GM21737 (cell line): ENCODE measurements at regions not wholly inside any gene's neighbourhood (a gene's known extent, or its start where the extent isn't known, plus 50 kb on each side); places are given as distances from the start of the nearest gene placed in this dataset.

Source experiments
- ATAC-seq: cut with Tn5 transposase; IDR thresholded peaks from one replicate; pipeline ENCODE4 v1.9.1; 2021; ENCODE audit warnings: mild to moderate bottlenecking, moderate library complexity; ENCODE audit not compliant: unreplicated experiment

DNA sequence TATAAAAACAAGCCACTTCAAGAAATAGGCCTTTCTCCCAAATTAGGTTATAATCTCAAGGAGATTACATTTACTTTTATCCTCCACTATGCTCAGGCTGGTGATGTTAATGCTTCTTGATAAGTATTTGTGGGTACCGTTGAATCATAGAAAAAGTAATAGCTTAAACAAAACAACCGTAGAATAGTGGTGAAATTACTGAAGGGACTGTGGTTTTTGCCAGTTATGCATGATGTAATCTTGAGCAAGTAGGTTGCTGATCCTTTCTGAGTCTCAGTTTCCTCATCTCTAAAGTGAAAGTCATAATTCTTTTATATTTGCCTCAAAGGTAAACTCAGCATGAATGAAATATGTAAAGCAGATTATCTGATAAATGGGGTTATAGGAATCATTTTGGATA lies 187.3 kb upstream of the JAG1 start:
- ATAC-seq: no peak

DNA sequence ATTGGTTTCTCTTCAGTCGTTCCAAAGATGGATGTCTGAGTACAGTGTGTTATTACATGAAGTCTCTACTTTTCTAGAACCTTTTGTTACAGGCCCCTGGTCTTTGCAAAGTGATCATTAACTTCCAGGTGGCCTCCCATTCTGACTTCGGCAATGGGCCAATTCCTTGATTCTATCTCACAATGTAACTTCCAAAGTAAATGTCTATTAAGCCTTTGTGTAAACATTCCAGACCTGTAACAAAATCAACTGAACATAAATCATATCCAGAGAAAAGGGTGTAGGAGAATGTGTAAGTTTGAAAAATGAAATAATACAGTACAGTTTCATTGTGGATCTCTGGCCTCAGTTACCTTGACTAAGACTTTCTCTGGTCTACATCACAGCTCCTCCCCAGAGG lies 187.8 kb upstream of the JAG1 start:
- ATAC-seq: no peak

DNA sequence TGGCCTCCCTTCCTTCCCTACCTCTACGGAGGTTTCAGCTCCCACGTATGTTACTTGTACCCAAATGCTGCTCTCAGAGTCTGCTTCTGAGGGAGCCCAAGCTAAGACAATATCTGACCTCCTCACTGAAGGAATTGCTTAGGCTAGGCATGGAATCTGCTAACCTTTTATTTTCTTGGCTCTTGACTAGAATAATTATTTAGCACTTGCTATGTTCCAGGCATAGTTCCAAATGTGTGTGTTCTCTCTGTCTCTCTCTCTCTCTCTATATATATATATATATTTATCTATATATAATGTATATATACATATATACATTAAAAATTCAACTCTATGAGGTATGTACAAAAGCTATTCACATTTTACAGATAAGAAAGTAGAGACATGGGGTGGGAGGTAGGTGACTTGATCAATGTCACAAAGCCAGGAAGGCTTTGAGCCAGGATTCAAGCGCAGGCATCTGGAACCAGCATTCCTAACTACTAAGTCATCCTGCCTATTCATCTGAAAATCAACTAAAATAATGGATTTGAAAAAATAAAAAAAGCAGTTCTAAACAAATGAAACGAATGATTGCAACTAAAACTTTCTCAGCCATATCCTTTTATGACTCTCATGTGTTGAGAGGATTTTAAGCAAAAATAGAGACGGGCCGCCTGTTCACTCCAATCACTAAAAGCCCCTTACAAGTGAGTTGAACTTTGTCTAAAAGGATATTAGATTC lies 189.7 kb upstream of the JAG1 start:
- ATAC-seq: no peak

DNA sequence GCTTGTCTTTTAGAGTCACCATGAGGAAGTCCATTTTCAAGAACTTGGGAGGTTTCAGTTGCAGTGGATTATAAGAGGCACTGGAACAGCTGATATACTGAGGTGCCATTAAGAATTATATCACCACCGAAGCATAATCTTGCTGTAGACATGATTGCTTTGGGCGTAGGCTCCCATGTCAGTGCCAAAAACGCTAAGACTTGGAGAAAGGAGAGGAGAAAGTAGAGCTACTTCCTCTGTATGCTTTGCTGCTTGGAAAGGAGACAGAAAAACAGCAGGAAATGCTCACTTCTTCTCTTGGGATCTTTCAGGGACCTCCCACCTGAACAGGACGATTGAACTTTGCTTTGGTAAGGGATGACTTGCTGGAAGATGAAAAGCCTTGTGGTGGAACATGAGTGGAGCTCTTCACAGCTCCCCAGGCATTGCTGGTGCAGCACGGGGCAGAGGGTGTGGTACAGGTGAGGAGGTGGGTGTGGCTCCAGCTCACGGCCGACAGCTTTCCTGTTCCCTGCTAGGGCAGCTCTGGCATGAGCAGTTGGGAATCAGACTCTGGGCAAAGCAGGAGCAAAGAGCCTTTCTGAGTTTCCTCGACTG lies 190.4 kb upstream of the JAG1 start:
- no peak for ATAC-seq

DNA sequence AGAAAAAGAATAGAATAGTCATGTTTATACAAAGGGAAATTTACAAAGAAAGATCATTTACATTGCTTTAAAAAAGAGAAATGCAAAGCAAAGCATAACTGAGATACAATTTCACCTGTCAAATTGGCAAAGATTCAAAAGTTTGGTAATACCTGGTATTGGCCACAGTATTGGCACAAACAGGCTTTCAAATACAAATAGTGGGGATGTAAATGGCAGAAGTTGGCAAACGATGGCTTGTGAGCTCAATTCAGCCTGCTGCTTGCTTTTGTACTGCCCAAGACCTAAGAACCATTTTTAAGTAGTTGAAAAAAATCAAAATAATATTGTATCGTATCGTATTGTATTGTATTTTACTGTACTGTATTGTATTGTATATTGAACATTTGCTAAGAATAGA lies 194.5 kb upstream of the JAG1 start:
- no peak for ATAC-seq

DNA sequence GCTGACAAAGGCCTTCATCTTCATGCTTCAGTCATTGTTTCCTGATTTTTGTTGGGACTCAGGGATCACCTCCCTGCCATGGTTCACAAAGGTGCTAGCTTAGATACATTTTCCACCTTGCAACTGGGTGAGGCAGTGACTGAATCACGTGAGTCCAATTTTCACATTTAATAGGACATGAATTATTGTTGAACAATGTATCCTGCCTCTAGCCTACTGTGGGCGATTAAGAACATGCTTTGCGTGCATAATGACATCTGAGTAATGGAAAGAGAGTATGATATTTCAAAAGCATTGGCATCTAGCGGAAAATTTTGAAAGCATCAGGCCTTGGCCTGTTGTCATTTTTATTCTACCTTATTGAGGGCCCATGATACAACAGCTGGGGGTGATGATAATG lies 199.2 kb upstream of the JAG1 start:
- ATAC-seq: no peak

DNA sequence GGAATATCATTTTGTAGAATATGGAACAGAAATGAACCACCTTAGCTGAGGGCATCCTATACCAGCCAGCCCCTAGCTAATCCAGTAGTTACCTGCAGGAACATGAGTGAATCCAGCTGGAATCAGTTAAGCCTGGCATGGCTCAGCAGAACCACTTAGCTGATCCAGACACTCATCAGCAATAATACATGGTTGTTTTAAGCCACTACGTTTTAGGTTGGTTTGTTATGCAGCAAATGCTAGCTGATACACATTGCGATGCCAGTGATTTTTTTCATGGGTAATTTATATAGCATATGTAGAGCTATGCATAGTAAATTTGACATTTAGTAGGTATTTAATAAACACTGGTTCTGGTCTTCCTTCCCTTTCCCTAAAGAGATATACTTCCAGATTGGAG lies 201.9 kb upstream of the JAG1 start:
- no peak for ATAC-seq

DNA sequence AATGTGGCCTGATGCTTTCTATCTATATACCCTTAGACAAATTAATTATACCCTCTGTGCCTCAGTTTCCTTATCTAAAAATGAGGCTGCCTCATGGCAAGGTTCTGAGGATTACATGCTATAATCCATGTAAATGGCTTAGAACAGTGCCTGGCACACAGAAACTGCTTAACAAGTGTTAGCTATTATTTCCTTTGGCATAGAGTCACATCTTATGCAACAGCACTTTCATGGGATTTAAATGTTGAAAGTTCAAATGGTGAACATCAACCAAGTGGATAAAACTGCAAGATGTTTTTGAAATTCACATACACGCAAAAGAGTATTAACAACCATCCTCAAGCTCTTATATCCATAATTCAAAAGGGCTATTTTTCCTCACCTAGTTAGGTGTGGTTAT lies 202.8 kb upstream of the JAG1 start:
- ATAC-seq: no peak

DNA sequence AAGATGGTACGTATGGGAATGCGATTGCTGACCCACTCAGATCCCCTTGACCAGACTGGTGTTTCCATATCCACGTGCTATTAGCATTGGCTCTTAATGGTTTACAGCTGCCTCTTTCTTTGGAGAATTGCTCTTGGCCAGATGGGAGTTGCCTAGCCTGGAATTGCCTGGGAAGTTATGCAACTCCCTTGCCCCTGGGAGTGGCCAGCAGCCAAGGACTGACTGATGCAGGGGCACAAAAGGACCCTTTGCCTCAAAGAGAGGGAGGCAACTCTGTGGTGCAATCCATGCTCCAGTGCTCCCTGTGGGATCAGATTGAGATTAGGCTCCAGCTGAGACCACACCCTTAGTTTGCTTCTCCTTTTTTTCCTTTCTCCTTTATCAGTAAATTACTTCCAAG lies 203.5 kb upstream of the JAG1 start:
- no peak for ATAC-seq

DNA sequence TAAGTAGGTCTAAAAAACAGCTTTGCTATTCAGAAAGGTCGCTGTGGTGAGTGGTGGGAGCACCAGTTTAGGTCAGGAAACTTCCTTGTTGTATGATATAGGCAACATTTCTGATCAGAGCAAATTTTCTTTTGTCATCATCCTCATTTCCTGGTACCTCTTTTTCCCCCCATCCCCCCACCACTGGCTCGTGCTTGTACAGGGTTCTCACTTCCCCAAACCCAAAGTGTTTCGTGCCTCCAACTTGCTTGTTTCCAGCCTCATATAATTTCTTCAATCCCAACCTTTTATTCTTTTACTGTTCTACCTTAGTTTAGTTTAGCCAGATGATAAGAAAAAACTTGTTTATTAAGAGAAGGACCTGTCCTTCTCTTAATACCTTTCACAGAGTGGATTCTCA lies 209.4 kb upstream of the JAG1 start:
- no peak for ATAC-seq

DNA sequence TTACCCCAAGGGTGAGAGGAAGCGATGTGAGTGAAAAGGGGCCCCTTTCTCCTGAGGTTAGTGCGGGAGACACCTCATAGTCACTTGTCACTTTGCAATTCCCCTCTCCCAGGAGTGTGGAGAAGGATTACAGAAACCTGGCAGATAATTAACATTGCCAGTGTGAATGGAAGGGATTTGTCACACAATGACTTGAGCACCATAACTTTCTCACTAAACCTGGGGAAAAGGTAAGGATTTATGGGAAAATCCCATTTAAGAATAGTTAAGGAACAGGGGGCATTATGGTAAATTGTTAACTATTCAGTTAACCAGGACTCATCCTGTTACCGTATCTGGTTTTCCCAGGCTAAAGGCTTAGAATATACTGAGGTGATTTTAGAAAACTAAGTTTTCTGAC lies 219.5 kb upstream of the JAG1 start:
- ATAC-seq: no peak

DNA sequence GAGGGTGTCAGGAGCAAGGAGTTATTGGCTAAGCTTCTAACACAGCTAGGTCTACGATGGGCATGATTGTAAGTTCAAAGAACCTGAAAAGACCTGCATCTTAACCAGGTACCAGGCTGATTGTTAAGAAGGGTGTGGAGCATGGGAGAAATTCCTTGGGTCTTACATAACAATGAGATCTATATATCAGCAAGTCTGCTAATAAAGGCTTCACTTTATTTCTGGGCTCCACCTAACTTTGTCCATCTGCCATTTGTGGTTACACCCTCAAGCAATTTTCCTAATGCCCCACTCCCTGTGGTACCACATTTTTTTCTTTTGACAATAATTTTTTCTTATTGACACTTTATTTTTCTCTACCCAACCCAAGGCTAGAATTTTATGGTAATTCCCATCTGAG lies 223.5 kb upstream of the JAG1 start:
- ATAC-seq: no peak

DNA sequence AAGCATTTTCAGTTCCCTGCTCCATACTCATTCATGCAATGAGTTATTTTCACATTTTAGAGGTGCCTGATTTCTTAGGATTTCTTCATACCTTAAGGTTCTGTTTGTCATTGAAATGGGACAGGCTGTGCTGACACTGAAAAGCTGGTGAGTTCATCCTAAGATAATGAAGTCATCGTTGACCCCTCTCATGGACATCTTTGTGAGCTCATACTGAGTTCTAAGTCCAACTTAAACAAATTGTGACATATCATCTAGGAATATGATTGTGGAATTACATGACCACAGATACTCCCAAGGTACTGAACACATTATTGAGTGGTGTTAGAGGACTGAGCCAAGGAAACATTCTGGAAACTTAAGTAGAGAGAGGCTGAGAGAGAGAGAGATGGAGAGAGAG lies 224.8 kb upstream of the JAG1 start:
- no peak for ATAC-seq

DNA sequence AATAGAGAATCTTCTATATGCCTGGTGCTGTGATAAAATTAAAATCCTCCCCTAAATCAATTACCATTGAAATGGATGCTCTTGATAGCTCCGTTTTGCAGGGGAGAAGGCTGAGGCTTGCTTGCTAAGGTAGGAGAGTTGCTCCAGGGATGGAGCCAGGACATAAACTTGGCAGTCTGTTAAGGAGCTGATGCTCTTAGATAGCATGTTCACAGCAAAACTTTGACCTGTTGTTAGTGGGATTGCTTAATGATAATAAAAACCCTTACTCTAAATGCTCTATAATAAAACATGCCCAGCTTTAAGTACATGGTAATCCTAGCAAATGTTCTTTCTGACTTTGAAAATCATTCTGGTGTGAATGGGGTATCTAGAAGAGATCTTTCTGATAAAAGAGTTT lies 228.4 kb upstream of the JAG1 start:
- no peak for ATAC-seq

DNA sequence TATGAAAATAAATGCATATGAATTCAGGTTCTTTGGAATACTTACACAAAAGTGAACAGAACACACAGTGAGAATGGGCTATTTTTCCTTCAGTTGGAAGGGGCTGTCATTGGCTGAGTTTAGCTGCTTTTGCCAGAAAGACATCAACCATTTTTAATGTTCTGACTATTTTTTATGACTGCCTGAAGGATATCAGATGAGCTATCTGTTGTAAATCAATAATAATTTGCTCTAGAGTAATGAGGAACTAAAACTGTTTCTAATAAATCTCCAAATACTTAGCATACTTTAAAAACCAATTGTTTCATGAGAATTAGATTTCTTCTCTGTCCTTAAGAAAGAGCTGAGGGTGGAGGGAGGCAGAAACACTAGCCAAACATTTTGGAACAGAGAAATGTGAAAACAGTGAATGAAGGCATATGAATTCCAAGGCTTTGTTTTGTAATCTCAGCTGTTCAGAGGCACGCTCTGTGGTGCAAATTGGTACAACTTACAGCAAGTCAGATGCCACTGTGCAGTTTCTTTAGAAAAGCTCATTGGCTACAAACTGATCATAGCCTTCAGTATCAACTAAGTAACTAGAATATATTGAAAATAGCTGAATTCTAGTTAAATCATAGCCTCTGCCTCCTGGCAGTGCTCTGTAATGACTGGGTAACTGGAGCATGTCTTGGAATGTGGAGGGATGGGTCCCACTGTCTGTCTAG lies 228.9 kb upstream of the JAG1 start:
- ATAC-seq: no peak

DNA sequence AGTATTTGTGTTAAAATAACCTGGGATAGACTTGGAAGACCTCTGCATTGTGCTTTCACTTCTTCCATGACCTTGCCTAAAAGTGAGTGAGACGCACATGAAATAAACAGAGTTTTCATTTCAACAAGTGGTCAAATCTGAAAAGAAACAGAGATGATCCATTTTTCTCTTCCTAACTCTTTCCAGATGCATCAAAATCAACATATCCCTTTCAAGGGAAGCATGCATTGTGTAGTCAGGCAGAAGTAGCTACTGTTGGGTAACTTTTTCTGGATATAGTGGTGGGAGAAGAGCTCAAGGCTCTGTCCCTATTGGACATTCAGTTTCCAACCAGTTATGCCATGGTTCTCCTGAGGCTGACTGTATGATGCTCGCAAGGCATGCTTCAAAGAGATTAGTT lies 233.0 kb upstream of the JAG1 start:
- no peak for ATAC-seq

DNA sequence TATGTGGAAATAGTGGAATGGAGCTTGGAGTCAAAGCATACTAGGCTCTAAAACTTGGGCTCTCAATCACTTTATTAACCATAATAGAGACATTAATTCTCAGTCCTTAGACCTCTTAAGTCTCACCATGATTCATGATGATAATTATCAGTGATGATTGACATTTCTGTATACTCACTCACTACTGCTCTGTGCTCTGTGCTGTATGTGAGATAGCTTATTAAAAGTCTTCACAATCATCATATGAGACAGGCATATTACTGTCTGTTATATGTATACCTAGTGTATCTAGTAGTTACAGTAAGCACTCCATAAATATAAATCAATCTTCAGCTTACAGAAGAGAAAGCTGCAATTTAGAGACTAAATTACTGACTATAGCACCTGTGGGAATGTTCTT lies 236.0 kb upstream of the JAG1 start:
- ATAC-seq: no peak

DNA sequence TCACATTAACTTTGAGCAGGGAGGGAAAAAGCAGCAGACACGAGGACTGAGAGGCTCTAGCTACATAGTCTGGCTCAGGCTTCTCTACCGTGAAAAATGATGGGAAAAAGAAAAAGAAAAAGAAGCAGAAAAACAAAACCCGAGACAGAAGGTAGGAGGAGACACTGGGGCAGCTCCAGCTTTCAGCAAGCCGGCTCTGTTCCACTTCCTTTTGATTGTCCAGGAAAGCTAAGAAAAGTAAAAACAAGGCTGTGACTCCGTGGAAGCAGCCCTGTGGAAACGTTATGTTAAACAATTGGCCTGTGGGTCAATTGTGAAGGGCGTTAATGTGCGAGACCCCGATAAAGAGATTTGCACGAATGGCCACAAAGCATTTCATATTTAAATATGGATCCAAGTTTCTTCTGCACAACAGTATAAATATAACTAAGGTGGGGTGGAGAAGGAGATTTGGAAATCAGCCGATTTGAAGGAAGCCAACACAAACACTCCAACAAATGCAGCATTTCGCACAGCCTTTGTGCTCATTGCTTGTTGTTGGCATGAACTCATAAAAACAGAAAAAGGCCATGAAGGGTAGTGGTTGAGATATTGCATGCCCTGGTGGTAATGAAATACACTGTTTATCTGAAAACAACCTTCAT lies 236.9 kb upstream of the JAG1 start:
- ATAC-seq: no peak

DNA sequence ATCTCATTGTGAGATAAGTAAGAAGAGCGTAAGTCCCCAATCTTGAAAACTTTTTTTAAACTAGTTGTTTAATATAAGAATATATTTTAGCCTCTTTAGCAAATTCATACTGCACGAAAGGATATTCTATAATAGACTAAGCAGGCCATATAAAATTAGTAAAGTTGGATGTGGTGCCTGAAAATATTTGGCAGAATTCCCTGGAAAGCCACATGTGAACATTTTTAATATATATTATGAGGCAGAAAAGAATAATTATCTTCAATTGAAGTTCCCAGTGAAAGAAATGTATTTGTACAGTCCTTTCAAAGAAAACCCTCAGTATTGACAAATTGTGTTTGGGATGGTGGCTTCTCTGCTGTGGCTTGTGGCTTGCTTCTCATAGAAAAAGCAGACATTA lies 237.5 kb upstream of the JAG1 start:
- no peak for ATAC-seq

DNA sequence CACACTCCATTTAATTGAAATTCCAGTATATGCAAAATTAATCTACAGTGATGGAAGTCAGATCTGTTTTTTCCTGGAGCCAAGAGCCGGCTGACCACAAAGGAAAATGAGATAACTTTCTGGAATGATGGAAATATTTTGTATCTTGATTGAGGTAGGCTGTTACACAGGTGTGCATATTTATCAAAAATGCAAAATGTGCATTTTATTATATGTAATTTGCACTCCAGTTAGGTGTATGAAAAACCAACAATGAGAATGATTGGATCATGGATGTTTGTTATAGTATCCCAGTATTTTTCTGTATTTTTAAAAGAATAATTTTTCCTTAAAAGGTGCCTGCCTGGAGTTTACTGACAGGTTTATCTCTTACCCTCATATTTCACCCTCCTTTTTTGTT lies 242.0 kb upstream of the JAG1 start:
- no peak for ATAC-seq

DNA sequence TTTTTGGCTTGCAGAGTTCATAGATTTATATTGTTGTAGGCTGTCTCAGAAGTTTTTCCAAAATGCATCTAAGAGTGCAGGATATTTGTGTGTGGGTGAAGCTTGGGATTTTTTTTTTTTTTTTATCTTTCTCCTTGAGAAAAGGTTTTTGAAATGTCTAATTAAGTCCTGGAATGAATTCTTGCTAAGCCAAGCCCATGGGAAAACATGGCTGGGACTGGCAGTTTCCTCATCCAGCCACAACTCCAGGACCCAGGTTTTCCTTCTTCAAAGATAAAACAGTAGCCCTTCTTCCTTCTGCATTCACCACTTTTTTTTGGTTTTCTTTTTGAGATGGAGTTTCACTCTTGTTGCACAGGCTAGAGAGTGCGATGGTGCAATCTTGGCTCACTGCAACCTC lies 242.5 kb upstream of the JAG1 start:
- ATAC-seq: no peak

DNA sequence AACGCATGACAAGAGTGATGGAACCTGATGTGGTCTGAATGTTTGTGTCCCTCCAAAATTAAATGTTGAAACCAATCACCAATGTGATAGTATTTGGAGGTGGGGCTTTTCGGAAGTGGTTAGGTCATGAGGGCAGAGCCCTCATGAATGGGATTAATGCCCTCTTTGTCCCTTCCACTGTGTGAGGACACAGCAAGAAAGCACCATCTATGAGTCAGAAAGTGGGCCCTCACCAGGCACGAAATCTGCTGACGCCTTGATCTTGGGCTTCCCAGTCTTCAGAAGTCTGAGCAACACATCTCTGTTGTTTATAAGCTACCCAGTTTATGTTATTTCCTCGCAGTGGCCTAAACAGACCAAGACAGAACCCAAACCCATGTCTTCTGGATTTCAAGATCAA lies 244.0 kb upstream of the JAG1 start:
- ATAC-seq: no peak
